Naive thymus-derived CD4-positive, alpha-beta T cell (primary cell): ENCODE measurements at regions not wholly inside any gene's neighbourhood (a gene's known extent, or its start where the extent isn't known, plus 50 kb on each side); places are given as distances from the start of the nearest gene placed in this dataset.
A peak's percentile ranks its signal among the peaks of the same experiment; 100 is the strongest.

Experiments used
- ATAC-seq: fragments of 150-1000 bp; cut with Tn5 transposase; 2 replicates; pipeline ENCODE4 v1.10.0; 2021; ENCODE audit warnings: mild to moderate bottlenecking, moderate library complexity
- CTCF ChIA-PET: fragments of 350-600 bp; sonication (Branson Sonifier 250); formaldehyde crosslinking; loops from one replicate; lab custom pipeline; 2021; ENCODE audit warnings: antibody characterized with exemption; lab: Charles Lee
- POLR2A ChIA-PET: fragments of 350-600 bp; sonication (Branson Sonifier 250); formaldehyde crosslinking; loops from one replicate; lab custom pipeline; 2021; ENCODE audit warnings: antibody characterized with exemption, inconsistent platforms; lab: Charles Lee
- DNase-seq, 9 donors: peaks; one replicate each; pipeline versions ENCODE4 v3.0.0 to v3.0.0-alpha.2; 2020 to 2022; ENCODE audit warnings: mixed read lengths in 1 of 9
- H3K27ac ChIP-seq: one replicate; pipeline ENCODE4 v1.7.0; 2013; ENCODE audit warnings: mild to moderate bottlenecking, low read depth, low read length, moderate library complexity
- H3K27me3 ChIP-seq, 2 donors: one replicate each; pipeline ENCODE4 v1.7.0; 2013; ENCODE audit warnings: low read length in 2 of 2, mild to moderate bottlenecking in 2 of 2, moderate library complexity in 2 of 2; ENCODE audit not compliant: control insufficient read depth in 2 of 2, insufficient read depth in 2 of 2
- H3K36me3 ChIP-seq, 3 experiments: 1 replicate in 2 of 3; 2 replicates in 1 of 3; pipeline ENCODE4 v1.7.0; 2013; ENCODE audit warnings: low read length in 3 of 3, mild to moderate bottlenecking in 3 of 3, moderate library complexity in 1 of 3; ENCODE audit not compliant: insufficient read depth in 3 of 3, control insufficient read depth in 2 of 3
- H3K4me1 ChIP-seq, 2 donors: one replicate each; pipeline ENCODE4 v1.7.0; 2013; ENCODE audit warnings: low read length in 2 of 2, mild to moderate bottlenecking in 2 of 2, moderate library complexity in 1 of 2; ENCODE audit not compliant: control insufficient read depth in 2 of 2, insufficient read depth in 2 of 2
- H3K4me3 ChIP-seq: 2 replicates; pipeline ENCODE4 v1.7.0; 2013; ENCODE audit warnings: mild to moderate bottlenecking, low read length
- H3K9me3 ChIP-seq, 3 experiments: 1 replicate in 2 of 3; 2 replicates in 1 of 3; pipeline ENCODE4 v1.7.0; 2013; ENCODE audit warnings: low read length in 3 of 3; ENCODE audit not compliant: control insufficient read depth in 2 of 3
- H3K27ac Mint-ChIP-seq, 9 donors: one replicate each; pipeline ENCODE4 v1.8.0; 2020 to 2022; ENCODE audit warnings: mixed read lengths in 9 of 9, mild to moderate bottlenecking in 8 of 9, moderate library complexity in 5 of 9, inconsistent platforms in 2 of 9
- H3K27me3 Mint-ChIP-seq, 5 donors: one replicate each; pipeline ENCODE4 v1.8.0; 2021 to 2022; ENCODE audit warnings: mixed read lengths in 5 of 5, mild to moderate bottlenecking in 1 of 5
- H3K36me3 Mint-ChIP-seq, 5 donors: one replicate each; pipeline ENCODE4 v1.8.0; 2020 to 2022; ENCODE audit warnings: mixed read lengths in 5 of 5, mild to moderate bottlenecking in 3 of 5, inconsistent platforms in 1 of 5
- H3K4me1 Mint-ChIP-seq, 7 donors: one replicate each; pipeline ENCODE4 v1.8.0; 2020 to 2022; ENCODE audit warnings: mixed read lengths in 7 of 7, mild to moderate bottlenecking in 3 of 7, inconsistent platforms in 1 of 7
- H3K4me3 Mint-ChIP-seq, 10 donors: one replicate each; pipeline ENCODE4 v1.8.0; 2020 to 2022; ENCODE audit warnings: mild to moderate bottlenecking in 10 of 10, mixed read lengths in 10 of 10, moderate library complexity in 6 of 10, inconsistent platforms in 2 of 10
- H3K9me3 Mint-ChIP-seq, 11 donors: one replicate each; pipeline ENCODE4 v1.8.0; 2020 to 2022; ENCODE audit warnings: mixed read lengths in 11 of 11, mild to moderate bottlenecking in 4 of 11, inconsistent platforms in 1 of 11, moderate library complexity in 1 of 11
- intact Hi-C, 2 donors: fragments of 100-400 bp; cut with micrococcal nuclease; formaldehyde crosslinking; loops; one replicate each; pipeline ENCODE4 v1.15.1; 2023

DNA sequence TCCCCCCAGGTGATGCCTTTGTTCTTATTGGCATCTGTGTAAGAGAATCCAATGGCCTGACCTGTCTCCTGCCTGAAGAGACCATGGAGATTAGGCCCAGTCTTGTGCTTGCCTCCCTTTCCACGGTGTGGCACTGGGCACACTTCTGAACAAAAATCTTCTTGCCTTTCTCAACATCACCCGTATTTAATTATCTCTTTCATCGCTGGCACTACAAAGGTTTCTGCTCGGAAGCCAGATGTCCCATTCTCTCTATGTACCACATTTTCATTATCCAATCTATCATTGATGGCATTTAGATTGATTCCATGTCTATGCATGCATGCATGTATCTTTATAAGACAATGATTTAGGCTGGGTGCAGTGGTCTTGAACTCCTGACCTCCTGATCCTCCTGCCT lies 74.3 kb downstream of the SLC25A15 start:
- Mint-ChIP-seq H3K4me3 (no peak overlapping the region), H3K27ac (no peak overlapping the region), H3K9me3 (peaks cover 1 to 11% (median 4%) of the 10 kb centered on the region in 11 donors), H3K36me3 (peaks cover 0 to 4% (median 0%) of the 10 kb centered on the region in 5 donors), H3K4me1 (no peaks in the 10 kb centered on the region), H3K27me3 (peaks cover 0 to 2% (median 0%) of the 10 kb centered on the region in 5 donors)
- Histone ChIP-seq H3K9me3 (no peaks in the 10 kb centered on the region), H3K4me3 (no peak overlapping the region), H3K27ac (no peak overlapping the region), H3K27me3 (no peaks in the 10 kb centered on the region), H3K36me3 (no peaks in the 10 kb centered on the region), H3K4me1 (no peaks in the 10 kb centered on the region)
- ChIA-PET CTCF (no interaction called here), POLR2A (no interaction called here)
- intact Hi-C loops, result no loop called here
- ATAC-seq, result no peak
- DNase-seq, result no peak

DNA sequence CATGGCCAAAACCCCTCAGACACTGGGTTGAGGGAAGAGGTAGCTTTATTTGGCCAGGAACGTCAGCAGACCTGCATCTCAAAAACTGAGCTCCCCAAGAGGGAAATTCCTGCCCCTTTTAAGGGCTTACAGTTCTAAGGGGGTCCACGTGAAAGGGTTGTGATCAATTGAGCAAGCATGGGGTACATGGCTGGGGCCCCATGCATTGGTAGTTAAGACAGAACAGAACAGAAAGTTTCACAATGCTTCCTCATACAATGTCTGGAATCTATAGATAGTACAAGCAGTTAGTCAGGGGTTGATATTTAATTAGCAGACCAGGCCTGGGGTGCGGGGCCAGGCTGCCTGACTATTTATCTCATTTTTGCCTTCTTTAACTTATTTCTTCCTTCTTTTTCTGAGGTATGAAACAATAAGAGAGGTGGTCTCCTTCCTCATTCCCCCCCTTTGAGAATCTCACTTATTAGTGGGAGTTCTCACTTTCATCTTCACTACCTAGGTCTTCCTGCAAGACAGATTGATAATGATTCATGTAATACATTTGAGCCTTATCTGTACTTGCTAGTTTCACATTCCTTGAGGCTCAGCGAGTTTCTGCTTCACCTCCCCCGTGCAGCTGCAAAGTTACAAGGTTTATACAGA lies 84.8 kb downstream of the SLC25A15 start:
- H3K4me1 ChIP-seq, result no peaks in the 10 kb centered on the region
- peaks cover 15 to 91% (median 52%) of the 10 kb centered on the region in 11 donors for H3K9me3 Mint-ChIP-seq
- peaks cover 0 to 64% (median 7%) of the 10 kb centered on the region in 3 experiments for H3K9me3 ChIP-seq
- intact Hi-C loops, result no loop called here
- DNase-seq, result peak in 2 of 9 donors; percentile 5 to 14
- H3K36me3 ChIP-seq, result peaks cover 0 to 55% (median 13%) of the 10 kb centered on the region in 3 experiments
- H3K27me3 ChIP-seq, result no peaks in the 10 kb centered on the region
- H3K27me3 Mint-ChIP-seq, result no peaks in the 10 kb centered on the region
- H3K4me3 ChIP-seq, result no peak overlapping the region
- ChIA-PET CTCF (no interaction called here), POLR2A (no interaction called here)
- H3K27ac Mint-ChIP-seq, result no peak overlapping the region
- no peak overlapping the region for H3K27ac ChIP-seq
- H3K4me1 Mint-ChIP-seq, result no peaks in the 10 kb centered on the region
- H3K4me3 Mint-ChIP-seq, result no peak overlapping the region
- no peak for ATAC-seq
- H3K36me3 Mint-ChIP-seq, result peaks cover 32 to 88% (median 76%) of the 10 kb centered on the region in 5 donors

DNA sequence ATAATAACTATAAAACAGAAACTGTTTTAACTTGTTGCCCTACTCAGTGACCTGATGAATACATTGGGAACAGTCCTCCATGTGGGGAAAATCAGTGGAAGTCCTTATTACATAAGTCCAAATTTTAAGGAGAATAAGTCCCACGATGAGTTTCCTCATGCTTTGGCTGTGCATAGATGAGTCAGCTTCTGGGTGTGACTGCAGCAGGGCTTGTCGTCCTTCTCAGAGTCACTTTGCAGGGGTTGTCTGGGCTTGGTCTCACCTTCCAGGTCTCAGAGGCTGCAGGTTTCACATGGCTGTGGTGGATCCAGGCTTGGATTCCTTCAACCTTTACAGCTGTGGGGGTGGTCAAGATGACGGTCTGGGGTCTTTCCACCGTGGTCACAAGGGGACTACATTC lies 85.6 kb downstream of the SLC25A15 start:
- H3K4me3 ChIP-seq, result no peak overlapping the region
- peaks cover 15 to 99% (median 57%) of the 10 kb centered on the region in 11 donors for H3K9me3 Mint-ChIP-seq

DNA sequence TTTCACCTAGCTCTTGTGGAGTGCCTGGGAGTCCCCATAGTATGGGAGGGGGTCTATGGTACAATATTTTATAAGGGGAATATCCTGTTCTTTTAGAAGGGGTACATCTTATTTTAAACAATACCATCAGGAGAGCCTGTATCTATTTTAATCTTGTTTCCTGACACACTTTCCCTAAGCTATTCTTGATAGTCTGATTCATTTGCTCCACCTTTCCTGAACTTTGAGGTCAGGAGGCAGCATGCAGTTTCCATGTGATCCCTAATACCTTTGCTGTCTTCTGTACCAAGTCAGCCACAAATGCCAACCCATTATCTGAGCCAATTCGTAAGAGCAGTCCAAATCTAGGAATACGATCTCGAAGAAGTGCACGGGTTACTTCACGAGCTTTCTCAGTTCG lies 86.2 kb downstream of the SLC25A15 start:
- ChIA-PET POLR2A (no interaction called here), CTCF (no interaction called here)
- Histone ChIP-seq H3K9me3 (peaks cover 0 to 69% (median 7%) of the 10 kb centered on the region in 3 experiments), H3K27me3 (no peaks in the 10 kb centered on the region), H3K4me1 (no peaks in the 10 kb centered on the region), H3K36me3 (peaks cover 3 to 66% (median 17%) of the 10 kb centered on the region in 3 experiments), H3K27ac (no peak overlapping the region), H3K4me3 (no peak overlapping the region)
- Mint-ChIP-seq H3K36me3 (peaks cover 45 to 97% (median 88%) of the 10 kb centered on the region in 5 donors), H3K27ac (no peak overlapping the region), H3K4me1 (no peaks in the 10 kb centered on the region), H3K27me3 (no peaks in the 10 kb centered on the region), H3K9me3 (peaks cover 19 to 100% (median 55%) of the 10 kb centered on the region in 11 donors), H3K4me3 (no peak overlapping the region)
- no peak for ATAC-seq
- intact Hi-C loops, result no loop called here
- DNase-seq, result no peak

More for the DNA sequence above, 85.6 kb downstream of the SLC25A15 start:
- no peak overlapping the region for H3K27ac ChIP-seq
- ATAC-seq (no peak), DNase-seq (no peak)
- Mint-ChIP-seq H3K36me3 (peaks cover 40 to 96% (median 84%) of the 10 kb centered on the region in 5 donors), H3K27ac (no peak overlapping the region), H3K4me3 (no peak overlapping the region), H3K4me1 (no peaks in the 10 kb centered on the region), H3K27me3 (no peaks in the 10 kb centered on the region)
- H3K9me3 ChIP-seq, result peaks cover 0 to 69% (median 7%) of the 10 kb centered on the region in 3 experiments
- ChIA-PET CTCF (no interaction called here), POLR2A (no interaction called here)
- H3K4me1 ChIP-seq, result no peaks in the 10 kb centered on the region
- intact Hi-C loops, result no loop called here
- H3K27me3 ChIP-seq, result no peaks in the 10 kb centered on the region
- peaks cover 0 to 61% (median 13%) of the 10 kb centered on the region in 3 experiments for H3K36me3 ChIP-seq

DNA sequence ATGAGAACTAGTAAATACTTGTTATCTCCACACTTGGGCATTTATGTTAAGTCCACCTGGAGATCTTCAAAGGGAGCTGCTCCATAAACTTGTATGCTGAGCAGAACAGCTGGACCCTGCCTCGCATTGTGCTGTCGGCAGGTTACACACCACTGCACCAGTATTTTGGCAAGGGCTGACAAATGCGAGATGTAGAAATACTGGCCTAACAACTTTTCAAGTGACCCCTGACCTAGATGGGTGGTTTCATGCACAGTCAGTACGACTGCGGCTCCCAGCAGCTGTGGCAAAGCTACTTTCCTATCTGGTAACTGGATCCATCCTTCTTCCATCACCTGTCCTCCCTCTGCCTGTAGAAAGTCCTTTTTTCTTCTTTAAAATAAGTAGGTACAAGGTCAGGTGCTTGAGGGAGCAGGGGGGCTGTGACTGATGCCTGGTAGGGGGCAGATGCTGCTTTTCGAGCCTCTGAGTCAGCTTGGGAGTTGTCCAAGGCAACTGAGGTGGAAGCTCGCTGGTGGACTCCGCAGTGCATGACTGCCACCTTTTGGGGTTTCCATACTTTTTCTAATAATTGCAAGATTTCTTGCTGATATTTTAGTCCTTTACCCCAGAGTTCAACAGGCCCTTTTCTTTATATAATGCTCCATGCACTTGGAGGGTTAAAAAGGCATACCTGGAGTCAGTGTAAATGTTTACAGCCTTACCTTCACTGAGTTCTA lies 86.8 kb downstream of the SLC25A15 start:
- H3K27ac Mint-ChIP-seq, result no peak overlapping the region
- DNase-seq (no peak), ATAC-seq (no peak)
- no peaks in the 10 kb centered on the region for H3K27me3 ChIP-seq
- ChIA-PET CTCF (no interaction called here), POLR2A (no interaction called here)
- peaks cover 13 to 100% (median 53%) of the 10 kb centered on the region in 11 donors for H3K9me3 Mint-ChIP-seq
- H3K27ac ChIP-seq, result no peak overlapping the region
- H3K4me3 ChIP-seq, result no peak overlapping the region
- H3K36me3 Mint-ChIP-seq, result peaks cover 46 to 98% (median 90%) of the 10 kb centered on the region in 5 donors
- no peaks in the 10 kb centered on the region for H3K27me3 Mint-ChIP-seq
- H3K4me1 Mint-ChIP-seq, result no peaks in the 10 kb centered on the region
- peaks cover 3 to 71% (median 17%) of the 10 kb centered on the region in 3 experiments for H3K36me3 ChIP-seq
- H3K4me3 Mint-ChIP-seq, result no peak overlapping the region
- no peaks in the 10 kb centered on the region for H3K4me1 ChIP-seq
- intact Hi-C loops, result no loop called here
- H3K9me3 ChIP-seq, result peaks cover 0 to 69% (median 7%) of the 10 kb centered on the region in 3 experiments

DNA sequence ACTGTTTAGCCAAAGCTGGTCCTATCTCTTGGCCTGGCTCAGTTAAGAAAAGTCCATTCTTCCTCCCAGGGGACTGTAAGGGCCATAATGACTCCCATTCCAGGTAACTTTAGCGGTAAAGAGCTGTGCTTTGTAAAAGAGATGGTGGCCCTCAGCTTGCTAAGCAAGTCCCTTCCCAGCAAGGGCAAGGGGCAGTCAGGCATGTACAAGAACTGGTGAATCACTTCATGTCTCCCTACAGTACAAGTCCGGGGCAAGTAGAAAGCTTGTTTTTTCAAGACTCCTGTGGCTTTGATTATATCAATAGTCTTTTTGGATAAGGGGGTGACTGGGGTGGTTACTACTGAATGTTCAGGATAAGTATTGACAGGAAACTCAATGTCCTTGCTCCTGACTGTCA lies 88.9 kb downstream of the SLC25A15 start:
- H3K27me3 Mint-ChIP-seq, result no peaks in the 10 kb centered on the region
- Histone ChIP-seq H3K4me1 (peaks cover 3 to 7% of the 10 kb centered on the region in 2 donors), H3K27ac (no peak overlapping the region), H3K9me3 (peaks cover 0 to 59% (median 7%) of the 10 kb centered on the region in 3 experiments), H3K27me3 (no peaks in the 10 kb centered on the region), H3K36me3 (peaks cover 3 to 67% (median 14%) of the 10 kb centered on the region in 3 experiments), H3K4me3 (no peak overlapping the region)
- H3K9me3 Mint-ChIP-seq, result peaks cover 13 to 90% (median 42%) of the 10 kb centered on the region in 11 donors
- H3K36me3 Mint-ChIP-seq, result peaks cover 46 to 97% (median 90%) of the 10 kb centered on the region in 5 donors
- ATAC-seq, result no peak
- H3K4me3 Mint-ChIP-seq, result no peak overlapping the region
- ChIA-PET CTCF (no interaction called here), POLR2A (no interaction called here)
- no peak for DNase-seq
- peaks cover 0 to 20% (median 17%) of the 10 kb centered on the region in 7 donors for H3K4me1 Mint-ChIP-seq
- intact Hi-C loops, result no loop called here
- no peak overlapping the region for H3K27ac Mint-ChIP-seq
